Common myeloid progenitor, CD34-positive (primary cell): ENCODE measurements at regions not wholly inside any gene's neighbourhood (a gene's known extent, or its start where the extent isn't known, plus 50 kb on each side); places are given as distances from the start of the nearest gene placed in this dataset.

Experiments used
- CTCF ChIA-PET: fragments of 350-600 bp; sonication (Branson Sonifier 250); formaldehyde crosslinking; loops from one replicate; lab custom pipeline; 2021; ENCODE audit warnings: antibody characterized with exemption; lab: Charles Lee
- POLR2A ChIA-PET: fragments of 350-600 bp; sonication (Branson Sonifier 250); formaldehyde crosslinking; loops from one replicate; lab custom pipeline; 2021; ENCODE audit warnings: antibody characterized with exemption; lab: Charles Lee
- DNase-seq, 3 donors: peaks; one replicate each; pipeline versions ENCODE4 v3.0.0 to v3.0.0-alpha.2; 2013
- H3K27ac ChIP-seq, 2 experiments: 1 replicate in 1 of 2; 2 replicates in 1 of 2; pipeline ENCODE4 v1.7.0; 2013; ENCODE audit warnings: inconsistent platforms in 2 of 2, low read length in 2 of 2, mild to moderate bottlenecking in 2 of 2, low read depth in 1 of 2, moderate library complexity in 1 of 2; ENCODE audit not compliant: severe bottlenecking in 2 of 2, insufficient read depth in 1 of 2, poor library complexity in 1 of 2
- H3K27me3 ChIP-seq, 5 experiments: replicated peaks in 2 of 5; 1 replicate in 3 of 5; 2 replicates in 2 of 5; pipeline versions ENCODE4 v1.6.1 to v1.7.0; 2013; ENCODE audit warnings: low read length in 4 of 5, mild to moderate bottlenecking in 2 of 5, moderate library complexity in 2 of 5, inconsistent platforms in 1 of 5; ENCODE audit not compliant: insufficient read depth in 5 of 5, control insufficient read depth in 4 of 5
- H3K36me3 ChIP-seq, 4 experiments: 1 replicate in 2 of 4; 2 replicates in 2 of 4; pipeline versions ENCODE4 v1.6.1 to v1.7.0; 2013; ENCODE audit warnings: low read length in 3 of 4, control low read depth in 1 of 4, mild to moderate bottlenecking in 1 of 4; ENCODE audit not compliant: control insufficient read depth in 4 of 4, insufficient read depth in 4 of 4
- H3K4me1 ChIP-seq, 4 experiments: 1 replicate in 3 of 4; 2 replicates in 1 of 4; pipeline versions ENCODE4 v1.6.1 to v1.7.1; 2013; ENCODE audit warnings: low read length in 3 of 4, mild to moderate bottlenecking in 3 of 4, control low read depth in 1 of 4, inconsistent platforms in 1 of 4, moderate library complexity in 1 of 4; ENCODE audit not compliant: control insufficient read depth in 4 of 4, insufficient read depth in 4 of 4; ENCODE audit errors: control extremely low read depth in 1 of 4
- H3K4me3 ChIP-seq, 7 experiments: 1 replicate in 4 of 7; 2 replicates in 3 of 7; pipeline versions ENCODE4 v1.5.1 to v1.7.0; 2013; ENCODE audit warnings: mild to moderate bottlenecking in 7 of 7, low read length in 6 of 7, moderate library complexity in 6 of 7, inconsistent platforms in 2 of 7, low read depth in 2 of 7, control low read depth in 1 of 7; ENCODE audit not compliant: insufficient read depth in 4 of 7, control insufficient read depth in 1 of 7; ENCODE audit errors: extremely low read depth in 1 of 7
- H3K9me3 ChIP-seq, 5 experiments: 1 replicate in 4 of 5; 2 replicates in 1 of 5; pipeline versions ENCODE4 v1.6.1 to v1.7.1; 2013; ENCODE audit warnings: low read length in 4 of 5, mild to moderate bottlenecking in 2 of 5, inconsistent platforms in 1 of 5, low read depth in 1 of 5, moderate library complexity in 1 of 5; ENCODE audit not compliant: control insufficient read depth in 4 of 5, insufficient read depth in 2 of 5; ENCODE audit errors: control extremely low read depth in 1 of 5
- WGBS: methylation state at CpG from one replicate; pipeline ENCODE4 v1.1.5; 2013; ENCODE audit not compliant: insufficient coverage; 5-methylcytosine and 5-hydroxymethylcytosine counted together

DNA sequence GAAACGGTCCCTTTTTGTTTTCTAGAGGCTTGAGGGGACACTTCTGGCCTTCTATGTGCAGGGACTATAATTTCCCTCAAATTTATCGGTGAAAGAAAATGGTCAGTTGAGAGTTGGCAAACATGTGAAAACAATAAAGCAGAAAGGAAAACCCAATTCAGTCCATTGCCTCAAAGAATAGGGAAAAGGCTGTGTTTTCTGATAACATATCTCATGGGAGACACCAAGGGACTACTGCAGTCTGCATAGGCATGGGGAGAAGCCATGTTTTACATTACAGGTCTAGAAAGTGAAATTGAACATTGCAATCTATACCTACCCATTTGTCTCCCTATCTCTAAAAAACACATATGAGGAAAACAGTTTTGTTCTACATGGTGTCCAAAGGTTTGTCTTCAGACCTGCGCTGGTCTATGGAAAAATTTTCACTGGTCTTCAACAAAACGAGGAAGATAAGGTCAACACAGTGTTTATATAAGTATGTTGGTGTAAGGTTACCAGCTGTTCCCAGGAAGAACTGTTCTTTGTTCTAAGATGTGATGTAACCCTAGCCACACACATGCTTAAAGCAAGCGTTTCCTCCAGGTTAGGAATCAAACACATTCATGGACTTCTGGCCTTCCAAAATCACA is 179.7 kb downstream of the MREG start:
- 100% methylated on average over 2 of the region's 5 CpGs for WGBS
- Histone ChIP-seq H3K27me3 (peaks cover 0 to 4% (median 0%) of the 10 kb centered on the region in 5 experiments), H3K9me3 (no peaks in the 10 kb centered on the region), H3K36me3 (no peaks in the 10 kb centered on the region), H3K4me3 (no peak overlapping the region), H3K4me1 (peaks cover 0 to 7% (median 0%) of the 10 kb centered on the region in 4 experiments), H3K27ac (no peak overlapping the region)
- CTCF ChIA-PET = no interaction called here
- POLR2A ChIA-PET = no interaction called here
- no peak for DNase-seq

DNA sequence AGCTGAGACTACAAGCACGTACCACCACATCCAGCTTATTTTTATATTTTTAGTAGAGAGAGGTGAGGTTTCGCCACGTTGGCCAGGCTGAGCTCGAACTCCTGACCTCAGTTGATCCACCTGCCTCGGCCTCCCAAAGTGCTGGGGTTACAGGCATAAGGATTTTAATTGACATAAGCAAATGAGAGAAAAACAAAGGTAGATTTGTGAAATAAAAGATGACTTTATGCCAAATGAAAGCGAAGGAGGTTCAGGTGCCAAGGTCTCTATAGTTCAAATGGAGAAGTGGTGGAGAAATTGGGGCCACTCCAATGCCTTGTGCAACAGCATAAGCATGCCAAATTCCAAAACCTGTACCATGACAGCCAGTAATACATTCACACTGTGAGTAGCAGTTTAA is 180.6 kb downstream of the MREG start:
- CTCF ChIA-PET = interaction anchor here (1.7 kb wide), 1 partner anchor 88 kb away, joined by 3 read pairs; no protein-coding TSS in a partner anchor
- DNase-seq = peak in 1 of 3 donors; percentile 12
- peaks cover 0 to 4% (median 0%) of the 10 kb centered on the region in 5 experiments for H3K27me3 ChIP-seq
- H3K36me3 ChIP-seq = no peaks in the 10 kb centered on the region
- POLR2A ChIA-PET = no interaction called here
- peaks cover 0 to 7% (median 0%) of the 10 kb centered on the region in 4 experiments for H3K4me1 ChIP-seq
- H3K4me3 ChIP-seq = no peak overlapping the region
- no peaks in the 10 kb centered on the region for H3K9me3 ChIP-seq
- H3K27ac ChIP-seq = no peak overlapping the region
- 97% methylated on average over 4 of the region's 6 CpGs for WGBS

DNA sequence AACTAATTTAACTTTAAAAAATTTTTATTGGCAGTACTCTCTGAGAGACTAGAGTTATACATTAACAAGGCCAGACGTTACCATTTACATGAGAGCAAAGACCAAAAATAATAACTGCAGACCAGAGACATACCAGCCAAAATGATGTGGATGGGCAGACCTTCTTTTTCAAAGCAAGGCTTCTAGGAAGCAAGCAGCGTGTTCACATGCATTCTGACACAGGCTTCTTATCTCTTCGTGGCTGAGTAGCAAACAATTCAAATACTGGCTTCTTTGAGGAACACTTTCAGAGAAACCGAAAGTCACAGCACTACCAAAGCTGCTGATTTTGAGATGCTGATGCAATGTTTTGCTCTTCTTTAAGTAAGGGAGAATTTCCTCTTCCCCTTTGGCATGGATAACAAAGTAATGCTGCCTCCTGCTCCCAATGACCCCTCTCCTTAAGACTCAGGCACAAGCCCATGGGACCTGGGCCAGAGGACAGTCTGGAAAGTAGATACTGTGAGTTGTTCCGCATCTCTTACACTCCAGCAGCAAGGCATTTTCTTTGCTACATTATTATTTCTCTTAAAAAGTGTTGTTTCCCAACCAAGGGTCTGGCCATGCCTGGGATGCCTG is 181.9 kb downstream of the MREG start:
- H3K36me3 ChIP-seq = no peaks in the 10 kb centered on the region
- no peak overlapping the region for H3K4me3 ChIP-seq
- ChIA-PET POLR2A (no interaction called here), CTCF (interaction anchor here (1.3 to 1.7 kb wide), 2 partner anchors 37 to 89 kb away, joined by 3 to 4 read pairs; no protein-coding TSS in a partner anchor)
- 60% methylated on average over 4 of the region's 5 CpGs for WGBS
- H3K9me3 ChIP-seq = no peaks in the 10 kb centered on the region
- DNase-seq = peak in 1 of 3 donors; percentile 51
- H3K27me3 ChIP-seq = peaks cover 0 to 4% (median 0%) of the 10 kb centered on the region in 5 experiments
- peaks cover 0 to 7% (median 0%) of the 10 kb centered on the region in 4 experiments for H3K4me1 ChIP-seq
- H3K27ac ChIP-seq = no peak overlapping the region

DNA sequence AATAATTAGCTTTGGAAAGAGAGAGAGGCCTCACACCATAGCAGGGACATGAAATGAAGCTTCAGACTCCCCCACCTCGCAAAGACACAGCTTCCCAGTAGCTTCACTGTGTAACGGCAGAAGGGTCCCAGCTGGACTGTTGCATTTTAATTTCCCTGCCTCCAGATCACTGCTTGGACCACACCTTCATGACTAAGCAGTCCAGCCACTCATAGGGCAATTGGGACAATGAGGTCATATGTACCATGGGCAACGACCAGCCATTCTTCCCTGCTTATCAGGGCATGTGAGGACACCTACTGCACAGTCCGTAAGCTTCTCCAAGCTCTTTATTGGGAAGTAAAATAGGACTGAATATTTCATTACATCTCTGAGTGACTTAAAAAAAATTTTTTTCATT is 183.0 kb downstream of the MREG start:
- POLR2A ChIA-PET = no interaction called here
- DNase-seq = no peak
- peaks cover 0 to 7% (median 0%) of the 10 kb centered on the region in 4 experiments for H3K4me1 ChIP-seq
- peaks cover 0 to 4% (median 0%) of the 10 kb centered on the region in 5 experiments for H3K27me3 ChIP-seq
- H3K27ac ChIP-seq = no peak overlapping the region
- 88% methylated on average over 3 of the region's 4 CpGs for WGBS
- no peaks in the 10 kb centered on the region for H3K9me3 ChIP-seq
- H3K4me3 ChIP-seq = no peak overlapping the region
- CTCF ChIA-PET = interaction anchor here (0.7 to 1.4 kb wide), 9 partner anchors 8 to 379 kb away, joined by 3 to 4 read pairs (median 3); no protein-coding TSS in a partner anchor
- no peaks in the 10 kb centered on the region for H3K36me3 ChIP-seq

DNA sequence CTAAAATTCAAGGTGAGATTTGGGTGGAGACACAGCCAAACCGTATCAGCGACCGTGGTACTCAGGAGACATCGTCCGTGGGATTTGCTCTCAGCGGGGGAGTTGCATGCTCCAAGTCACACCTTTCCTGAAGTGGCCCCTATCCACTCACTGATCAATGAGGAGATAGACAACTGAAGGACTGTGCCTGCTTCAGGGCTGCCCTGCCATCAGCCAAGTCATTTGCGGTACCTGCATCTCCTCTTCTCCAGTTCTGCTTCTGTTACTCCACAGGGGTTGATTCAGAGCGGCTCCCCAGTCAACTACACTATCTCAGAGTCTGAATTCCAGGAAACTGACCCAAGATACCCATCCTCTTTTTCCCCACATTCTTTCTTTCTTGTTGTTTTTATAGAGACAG is 184.1 kb downstream of the MREG start:
- CTCF ChIA-PET = interaction anchor here (1.3 kb wide), 1 partner anchor 61 kb away, joined by 3 read pairs; no protein-coding TSS in a partner anchor

DNA sequence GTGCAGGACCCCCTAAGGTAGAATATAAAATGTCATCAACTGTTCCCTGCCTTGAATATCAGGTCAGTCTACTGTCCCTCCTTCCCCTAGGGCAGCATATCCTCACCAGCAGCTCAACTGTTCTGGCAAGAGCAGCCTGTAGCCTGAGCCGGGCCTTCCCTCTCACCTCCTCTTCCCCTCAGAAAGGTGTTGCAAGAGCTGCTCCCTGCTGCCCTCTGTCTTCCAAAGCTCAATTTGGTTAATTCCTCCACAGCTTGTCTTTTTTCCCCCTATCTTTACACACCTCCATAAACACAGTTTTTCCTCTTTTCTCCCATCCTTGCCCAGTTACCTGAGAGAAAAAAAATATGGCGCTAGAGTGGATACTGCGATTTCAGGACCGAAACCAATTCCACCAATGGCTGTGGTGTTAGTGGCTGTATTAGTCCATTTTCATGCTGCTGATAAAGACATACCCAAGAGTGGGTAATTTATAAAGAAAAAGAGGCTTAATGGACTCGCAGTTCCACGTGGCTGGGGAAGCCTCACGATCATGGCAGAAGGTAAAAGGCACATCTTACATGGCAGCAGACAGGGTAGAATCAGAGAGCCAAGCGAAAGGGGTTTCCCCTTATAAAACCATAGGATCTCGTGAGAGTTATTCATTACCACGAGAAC is 184.7 kb downstream of the MREG start:
- Histone ChIP-seq H3K9me3 (no peaks in the 10 kb centered on the region), H3K27ac (no peak overlapping the region), H3K36me3 (no peaks in the 10 kb centered on the region), H3K4me1 (peaks cover 0 to 7% (median 0%) of the 10 kb centered on the region in 4 experiments), H3K4me3 (no peak overlapping the region), H3K27me3 (peaks cover 0 to 4% (median 0%) of the 10 kb centered on the region in 5 experiments)
- peak; percentile 65 to 79 (median 77) for DNase-seq
- CTCF ChIA-PET = interaction anchor here (0.8 to 1.7 kb wide), 9 partner anchors 14 to 377 kb away, joined by 3 to 7 read pairs (median 3); no protein-coding TSS in a partner anchor
- POLR2A ChIA-PET = no interaction called here
- WGBS = 73% methylated on average over 10 of the region's 10 CpGs

More for the DNA sequence above, 184.1 kb downstream of the MREG start:
- H3K27ac ChIP-seq = no peak overlapping the region
- DNase-seq = no peak
- no peaks in the 10 kb centered on the region for H3K9me3 ChIP-seq
- no peak overlapping the region for H3K4me3 ChIP-seq
- H3K36me3 ChIP-seq = no peaks in the 10 kb centered on the region
- 85% methylated on average over 7 of the region's 8 CpGs for WGBS
- H3K4me1 ChIP-seq = peaks cover 0 to 7% (median 0%) of the 10 kb centered on the region in 4 experiments
- POLR2A ChIA-PET = no interaction called here
- H3K27me3 ChIP-seq = peaks cover 0 to 4% (median 0%) of the 10 kb centered on the region in 5 experiments
